ENCODE measurements at regions not wholly inside any gene's neighbourhood (a gene's known extent, or its start where the extent isn't known, plus 50 kb on each side); places are given as distances from the start of the nearest gene placed in this dataset.
"Not testable (repeated sequence)": the region's sequence is repeated elsewhere in the genome, so short reads cannot be mapped to it uniquely, and the experiment has no call there.

GRCh38 chr3:106848099-106848498 lies 529.1 kb upstream of the CCDC54 start:
- no peak for TF ChIP-seq CTCF (IDR thresholded peaks at IDR 0.05; ENCODE audit: low read depth, low read length)
- no peak for DNase-seq (ENCODE audit: extremely low read depth, low read depth)

GRCh38 chr3:106850437-106850836 lies 526.8 kb upstream of the CCDC54 start:
- TF ChIP-seq CTCF (IDR thresholded peaks at IDR 0.05; ENCODE audit: low read depth, low read length): no peak
- no peak for DNase-seq (ENCODE audit: extremely low read depth, low read depth)

- not testable (repeated sequence) for DNase-seq (ENCODE audit: extremely low read depth, low read depth)
Observed at GRCh38 chr3:106858321-106858720, 518.9 kb upstream of the CCDC54 start.

- DNase-seq (ENCODE audit: extremely low read depth, low read depth): no peak
- TF ChIP-seq CTCF (IDR thresholded peaks at IDR 0.05; ENCODE audit: low read depth, low read length): no peak
Observed at GRCh38 chr3:106860182-106860581, 517.1 kb upstream of the CCDC54 start.

- DNase-seq (ENCODE audit: extremely low read depth, low read depth): no peak
- peak; percentile 47 for TF ChIP-seq CTCF (IDR thresholded peaks at IDR 0.05; ENCODE audit: low read depth, low read length)
Observed at GRCh38 chr3:106862067-106862466, 515.2 kb upstream of the CCDC54 start.

- no peak for DNase-seq (ENCODE audit: extremely low read depth, low read depth)
- no peak for TF ChIP-seq CTCF (IDR thresholded peaks at IDR 0.05; ENCODE audit: low read depth, low read length)
Observed at GRCh38 chr3:106877627-106878026, 499.6 kb upstream of the CCDC54 start.

- no peak for TF ChIP-seq CTCF (IDR thresholded peaks at IDR 0.05; ENCODE audit: low read depth, low read length)
- DNase-seq (ENCODE audit: extremely low read depth, low read depth): no peak
Observed at GRCh38 chr3:106880206-106880605, 497.0 kb upstream of the CCDC54 start.

- no peak for DNase-seq (ENCODE audit: extremely low read depth, low read depth)
- TF ChIP-seq CTCF (IDR thresholded peaks at IDR 0.05; ENCODE audit: low read depth, low read length): no peak
Observed at GRCh38 chr3:106881186-106881585, 496.1 kb upstream of the CCDC54 start.
